HEK293T (cell line): ENCODE measurements at regions not wholly inside any gene's neighbourhood (a gene's known extent, or its start where the extent isn't known, plus 50 kb on each side); places are given as distances from the start of the nearest gene placed in this dataset.

Source experiments
- CTCF ChIA-PET: fragments of 350-600 bp; formaldehyde crosslinking; extraction: SDS; loops from one replicate; lab custom pipeline; 2021; ENCODE audit warnings: antibody characterized with exemption, inconsistent platforms; lab: Yijun Ruan, JAX
- POLR2A ChIA-PET: fragments of 350-600 bp; formaldehyde crosslinking; extraction: SDS; loops from one replicate; lab custom pipeline; 2020; ENCODE audit warnings: antibody characterized with exemption, inconsistent platforms; lab: Yijun Ruan, JAX
- DNase-seq: peaks from one replicate; pipeline ENCODE4 v3.0.0; 2012; ENCODE audit warnings: mixed read lengths; ENCODE audit errors: extremely low spot score
- ARNT ChIP-seq: fragments of 450-650 bp; IDR thresholded peaks from 2 replicates; pipeline ENCODE4 v1.6.1; 2017; ENCODE audit warnings: mild to moderate bottlenecking
- BHLHE40 ChIP-seq: fragments of 450-650 bp; IDR thresholded peaks from 2 replicates; pipeline ENCODE4 v1.6.1; 2016; ENCODE audit warnings: mild to moderate bottlenecking, moderate library complexity, borderline replicate concordance
- CTBP1 ChIP-seq: fragments of 450-650 bp; IDR thresholded peaks from 2 replicates; pipeline ENCODE4 v1.6.1; 2016; ENCODE audit warnings: borderline replicate concordance
- ELF4 ChIP-seq: fragments of 450-650 bp; IDR thresholded peaks from 2 replicates; pipeline ENCODE4 v1.6.1; 2017; ENCODE audit warnings: antibody characterized with exemption
- FOXA1 ChIP-seq: fragments of 450-650 bp; IDR thresholded peaks from 2 replicates; pipeline ENCODE4 v1.6.1; 2016; ENCODE audit warnings: mild to moderate bottlenecking
- FOXK2 ChIP-seq: fragments of 450-650 bp; IDR thresholded peaks from 2 replicates; pipeline ENCODE4 v1.6.1; 2016; ENCODE audit warnings: mild to moderate bottlenecking
- FOXM1 ChIP-seq: fragments of 450-650 bp; IDR thresholded peaks from 2 replicates; pipeline ENCODE4 v1.6.1; 2017; ENCODE audit warnings: mild to moderate bottlenecking, borderline replicate concordance
- HDGF ChIP-seq: fragments of 450-650 bp; IDR thresholded peaks from 2 replicates; pipeline ENCODE4 v1.6.1; 2017; ENCODE audit warnings: antibody characterized with exemption, borderline replicate concordance
- L3MBTL2 ChIP-seq: fragments of 450-650 bp; conservative IDR thresholded peaks from 2 replicates; pipeline ENCODE4 v1.6.1; 2016; ENCODE audit warnings: mild to moderate bottlenecking
- LEF1 ChIP-seq: fragments of 450-650 bp; IDR thresholded peaks from 2 replicates; pipeline ENCODE4 v1.6.1; 2017; ENCODE audit warnings: mild to moderate bottlenecking, borderline replicate concordance
- NFRKB ChIP-seq: fragments of 450-650 bp; IDR thresholded peaks from 2 replicates; pipeline ENCODE4 v1.6.1; 2016; ENCODE audit warnings: mild to moderate bottlenecking, moderate library complexity
- PKNOX1 ChIP-seq: fragments of 450-650 bp; IDR thresholded peaks from 2 replicates; pipeline ENCODE4 v1.6.1; 2016
- SP1 ChIP-seq: fragments of 450-650 bp; IDR thresholded peaks from 2 replicates; pipeline ENCODE4 v1.6.1; 2017
- SUZ12 ChIP-seq: fragments of 450-650 bp; IDR thresholded peaks from 2 replicates; pipeline ENCODE4 v1.6.1; 2016; ENCODE audit warnings: mild to moderate bottlenecking
- TARDBP ChIP-seq: fragments of 450-650 bp; IDR thresholded peaks from 2 replicates; pipeline ENCODE4 v1.6.1; 2016
- ZNF384 ChIP-seq: fragments of 450-650 bp; IDR thresholded peaks from 2 replicates; pipeline ENCODE4 v1.6.1; 2016

- no peak for DNase-seq
- CTCF ChIA-PET = no interaction called here
- POLR2A ChIA-PET = no interaction called here
Measured at GRCh38 chr6:92485487-92485886, 933.9 kb downstream of the EPHA7 start.

GRCh38 chr6:92479831-92480230 is 939.5 kb downstream of the EPHA7 start:
- CTCF ChIA-PET = no interaction called here
- no peak for TF ChIP-seq LEF1
- no peak for TF ChIP-seq FOXM1
- no peak for TF ChIP-seq BHLHE40
- no peak for TF ChIP-seq L3MBTL2
- no peak for TF ChIP-seq SUZ12
- no peak for TF ChIP-seq HDGF
- TF ChIP-seq ARNT = no peak
- TF ChIP-seq PKNOX1 = no peak
- TF ChIP-seq TARDBP = no peak
- no peak for TF ChIP-seq ZNF384
- no peak for TF ChIP-seq CTBP1
- no peak for TF ChIP-seq FOXK2
- TF ChIP-seq NFRKB = no peak
- no peak for TF ChIP-seq FOXA1
- TF ChIP-seq SP1 = no peak
- DNase-seq = no peak
- POLR2A ChIA-PET = no interaction called here

More at GRCh38 chr6:92485487-92485886, 933.9 kb downstream of the EPHA7 start:
- TF ChIP-seq SUZ12 (no peak), NFRKB (no peak), PKNOX1 (no peak), HDGF (no peak), FOXM1 (no peak), BHLHE40 (no peak)

- ChIA-PET CTCF (no interaction called here), POLR2A (no interaction called here)
- DNase-seq = no peak
- TF ChIP-seq LEF1 = no peak
- no peak for TF ChIP-seq FOXK2
- no peak for TF ChIP-seq L3MBTL2
- no peak for TF ChIP-seq CTBP1
- no peak for TF ChIP-seq SP1
- no peak for TF ChIP-seq ZNF384
- TF ChIP-seq PKNOX1 = no peak
- TF ChIP-seq HDGF = no peak
- TF ChIP-seq BHLHE40 = no peak
- no peak for TF ChIP-seq FOXA1
- no peak for TF ChIP-seq FOXM1
- TF ChIP-seq TARDBP = no peak
Measured at GRCh38 chr6:92473056-92473455, 946.3 kb downstream of the EPHA7 start.

- POLR2A ChIA-PET = no interaction called here
- CTCF ChIA-PET = no interaction called here
- DNase-seq = no peak
- no peak for TF ChIP-seq FOXA1
- TF ChIP-seq SUZ12 = no peak
- TF ChIP-seq SP1 = no peak
- no peak for TF ChIP-seq ZNF384
- TF ChIP-seq ELF4 = no peak
Measured at GRCh38 chr6:92469186-92469828, 950.1 kb downstream of the EPHA7 start.

- ChIA-PET CTCF (no interaction called here), POLR2A (no interaction called here)
- no peak for TF ChIP-seq FOXA1
- no peak for TF ChIP-seq LEF1
- no peak for TF ChIP-seq NFRKB
- no peak for TF ChIP-seq PKNOX1
- DNase-seq = no peak
Measured at GRCh38 chr6:92468066-92468465, 951.3 kb downstream of the EPHA7 start.

GRCh38 chr6:92460133-92460532 is 959.2 kb downstream of the EPHA7 start:
- no peak for TF ChIP-seq L3MBTL2
- TF ChIP-seq TARDBP = no peak
- TF ChIP-seq BHLHE40 = no peak
- no peak for DNase-seq
- ChIA-PET POLR2A (no interaction called here), CTCF (no interaction called here)

- ChIA-PET POLR2A (no interaction called here), CTCF (no interaction called here)
- TF ChIP-seq ARNT (no peak), HDGF (no peak), L3MBTL2 (no peak), SUZ12 (no peak), FOXA1 (no peak), CTBP1 (no peak), SP1 (no peak), ELF4 (no peak), NFRKB (no peak), LEF1 (no peak), FOXM1 (no peak), TARDBP (no peak), ZNF384 (no peak), PKNOX1 (no peak), BHLHE40 (no peak), FOXK2 (no peak)
- DNase-seq = no peak
Measured at GRCh38 chr6:92459606-92460005, 959.8 kb downstream of the EPHA7 start.
